Left lobe of liver (tissue), 2 donors: ENCODE measurements at regions not wholly inside any gene's neighbourhood (a gene's known extent, or its start where the extent isn't known, plus 50 kb on each side); places are given as distances from the start of the nearest gene placed in this dataset.
"Not testable (repeated sequence)": the region's sequence is repeated elsewhere in the genome, so short reads cannot be mapped to it uniquely, and the experiment has no call there.

ENCODE experiments used
- ATAC-seq: fragments of 200-7000 bp; cut with Tn5 transposase; one replicate; pipeline ENCODE4 v1.9.1; 2020; ENCODE audit warnings: mild to moderate bottlenecking, moderate library complexity
- DNase-seq: peaks from one replicate; pipeline ENCODE4 v3.0.0-alpha.2; 2020; ENCODE audit warnings: low spot score
- donor health status: DM: no; HTN: no; CAD: no; lungs with moderate emphysema.
- donor health status: DM: no; HTN: yes; CAD: no.

GRCh38 chr10:16231176-16231575 is 205.6 kb upstream of the PTER start:
- ATAC-seq (no peak), DNase-seq (no peak)

DNA sequence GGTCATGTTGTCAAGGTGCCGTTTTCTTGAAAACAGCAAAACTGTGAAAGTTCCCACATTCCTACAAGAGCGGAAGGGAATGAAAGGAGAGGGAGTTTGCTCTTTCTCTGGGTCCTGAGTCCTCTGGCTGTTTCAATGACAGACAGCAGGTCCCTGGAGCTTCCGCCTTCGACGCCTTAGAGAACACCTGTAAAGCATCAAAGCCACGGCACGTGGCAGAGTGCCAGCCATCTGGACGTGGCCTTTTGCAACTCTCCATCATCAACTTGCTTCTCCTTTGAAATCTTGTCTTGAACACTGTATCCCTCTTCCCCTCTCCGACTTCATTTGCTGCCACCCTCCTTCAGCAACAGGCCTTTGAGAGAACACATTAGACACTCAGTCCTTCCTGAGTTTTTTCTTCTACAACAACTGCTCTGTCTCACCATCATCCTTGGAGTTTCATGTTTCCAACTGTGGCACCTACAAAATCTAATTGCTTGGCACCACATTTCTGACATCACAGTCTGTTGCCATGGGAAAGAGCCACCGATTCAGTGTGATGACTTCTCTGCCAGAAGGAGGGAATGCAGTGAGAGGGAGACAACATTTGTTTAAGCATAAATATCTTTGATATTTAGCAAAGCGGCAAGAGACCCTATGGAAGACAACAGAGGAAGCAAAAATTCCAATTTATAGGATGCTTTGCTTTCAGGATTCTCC is 204.9 kb upstream of the PTER start:
- DNase-seq (no peak), ATAC-seq (no peak)

DNA sequence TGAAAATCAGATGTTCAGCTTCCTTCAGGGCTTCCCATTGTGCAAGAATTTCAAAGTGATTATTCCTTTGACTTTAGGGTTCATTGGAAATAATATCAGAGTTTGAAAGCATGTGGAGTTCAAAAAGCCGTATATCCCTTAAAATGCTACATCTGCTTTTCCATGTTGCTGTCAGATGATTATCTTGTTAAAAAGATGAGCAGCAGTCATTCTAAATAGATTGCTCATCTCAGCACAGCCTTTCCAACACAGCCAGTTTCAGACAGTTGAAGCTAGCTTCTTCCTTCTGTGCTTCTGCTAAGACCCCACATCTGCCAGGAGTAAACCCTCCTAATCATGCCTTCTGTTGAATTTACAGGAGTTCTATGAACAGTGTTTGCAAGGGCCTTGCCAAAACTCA is 204.4 kb upstream of the PTER start:
- DNase-seq (no peak), ATAC-seq (no peak)

GRCh38 chr10:16234916-16235315 is 201.9 kb upstream of the PTER start:
- ATAC-seq = no peak
- no peak for DNase-seq

- ATAC-seq (no peak), DNase-seq (no peak)
These were observed 194.4 kb upstream of the PTER start for GRCh38 chr10:16242446-16242845.

DNA sequence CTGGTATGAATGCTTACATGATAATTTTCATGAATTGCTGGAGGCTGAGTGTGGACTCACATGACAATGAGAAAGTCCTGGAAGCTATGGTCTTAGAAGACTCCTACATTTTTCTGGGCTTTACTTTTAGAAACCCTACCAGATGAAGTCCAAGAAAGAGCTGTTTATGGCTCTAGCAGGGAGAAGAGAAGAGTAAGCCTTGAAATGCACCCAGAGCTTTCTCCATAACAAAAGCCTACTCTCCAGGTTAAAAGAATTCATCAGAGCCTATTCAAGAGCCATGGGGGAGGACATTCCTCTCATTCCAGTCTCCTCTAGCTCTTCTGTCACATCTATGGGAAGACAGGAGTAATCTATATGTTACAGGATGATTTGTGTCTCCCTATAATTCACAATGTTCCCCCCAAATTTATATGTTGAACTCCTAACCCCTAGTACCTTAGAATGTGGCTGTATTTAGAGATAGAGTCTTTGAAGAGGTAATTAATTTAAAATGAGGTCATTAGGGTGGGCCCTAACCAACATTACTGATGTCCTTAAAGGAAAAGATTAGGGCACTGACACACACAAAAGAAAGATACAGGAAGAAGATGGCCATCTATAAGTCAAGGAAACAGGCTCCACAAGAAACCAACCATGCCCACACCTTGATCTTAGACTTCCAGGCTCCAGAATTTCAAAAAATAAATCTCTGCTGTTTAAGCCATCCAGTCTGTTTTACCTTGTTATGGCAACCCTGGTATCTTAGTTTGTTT is 193.8 kb upstream of the PTER start:
- ATAC-seq = no peak
- DNase-seq = no peak

- DNase-seq, ATAC-seq: not testable (repeated sequence)
These were observed 186.7 kb upstream of the PTER start for GRCh38 chr10:16250136-16250535.

- ATAC-seq (no peak), DNase-seq (no peak)
These were observed 180.5 kb upstream of the PTER start for GRCh38 chr10:16256336-16256735.

DNA sequence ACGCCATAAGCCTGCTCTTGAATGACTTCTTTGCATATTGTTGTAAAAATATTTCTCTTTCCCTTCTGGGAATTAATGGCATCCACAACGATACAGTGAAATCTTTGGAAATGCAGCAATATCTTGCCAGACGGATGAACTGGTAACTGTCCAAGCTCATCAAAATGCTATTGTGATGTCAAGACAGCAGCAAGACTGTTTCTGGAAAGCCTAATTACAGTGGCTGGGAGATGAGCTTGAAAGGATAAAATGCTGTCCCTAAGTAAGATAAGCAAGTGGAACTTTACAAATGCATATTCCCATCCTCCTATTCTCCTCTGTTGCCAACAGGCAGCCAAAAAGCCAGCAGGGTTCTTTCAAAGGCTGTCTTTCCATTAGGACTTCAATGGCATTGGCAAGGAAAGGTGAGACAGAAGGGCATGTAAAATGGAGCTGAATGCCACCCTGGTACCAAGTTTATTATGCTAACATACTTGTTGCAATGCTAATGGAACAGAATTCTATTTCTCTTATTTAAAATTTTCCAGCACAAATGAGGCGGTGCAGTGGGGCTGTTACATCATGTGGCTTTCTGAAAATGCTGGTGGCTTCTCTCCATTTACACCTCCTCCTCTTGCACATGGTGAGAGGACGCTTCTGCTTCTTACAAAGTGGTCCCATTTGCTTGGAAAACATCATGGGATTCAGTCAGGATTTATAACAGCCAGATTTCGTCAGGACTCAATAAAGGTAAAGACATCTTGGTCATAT is 178.3 kb upstream of the PTER start:
- no peak for ATAC-seq
- DNase-seq = no peak

- DNase-seq (no peak), ATAC-seq (no peak)
These were observed 177.1 kb upstream of the PTER start for GRCh38 chr10:16259726-16260125.

- ATAC-seq (no peak), DNase-seq (no peak)
These were observed 176.4 kb upstream of the PTER start for GRCh38 chr10:16260388-16260787.

- ATAC-seq (no peak), DNase-seq (no peak)
These were observed 165.2 kb upstream of the PTER start for GRCh38 chr10:16271571-16271970.

DNA sequence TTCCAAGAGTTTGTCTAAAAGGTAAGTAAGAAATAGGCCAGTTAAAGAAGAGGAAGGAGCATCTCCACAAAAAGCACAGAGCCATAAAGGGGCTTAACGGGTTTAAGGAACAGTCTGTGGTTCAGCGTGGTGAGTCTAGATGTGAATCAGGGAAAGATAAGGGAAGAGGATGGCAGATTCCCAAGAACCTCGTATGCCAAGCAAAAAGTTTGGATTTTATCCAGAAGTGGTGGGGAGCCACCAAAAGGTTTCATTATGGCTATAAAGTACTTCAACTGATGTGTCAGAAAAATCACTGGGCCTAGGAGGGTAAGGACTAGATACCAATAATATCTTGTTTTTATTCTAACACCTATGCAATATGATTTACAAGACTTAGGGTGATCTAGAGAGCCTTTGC is 161.9 kb upstream of the PTER start:
- DNase-seq (no peak), ATAC-seq (no peak)

GRCh38 chr10:16280595-16280994 is 156.2 kb upstream of the PTER start:
- ATAC-seq = no peak
- no peak for DNase-seq

DNA sequence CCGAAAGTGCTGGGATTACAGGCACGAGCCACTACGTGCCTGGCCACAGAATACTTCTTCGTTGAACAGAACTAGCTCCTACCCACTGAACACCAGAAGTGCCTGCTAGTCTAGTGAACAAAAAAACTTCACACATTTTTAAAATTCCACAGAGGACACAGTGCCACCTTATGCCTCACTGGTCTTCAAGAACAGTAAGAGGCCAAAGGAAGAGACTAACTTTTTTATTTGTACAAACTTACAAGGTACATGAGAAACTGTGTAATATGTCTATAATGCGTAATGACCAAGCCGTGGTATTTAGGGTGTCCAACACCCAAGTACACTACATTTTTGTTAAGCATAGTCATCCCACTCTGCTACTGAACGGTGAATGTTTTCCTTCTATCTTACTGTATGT is 144.4 kb upstream of the PTER start:
- ATAC-seq = no peak
- no peak for DNase-seq

GRCh38 chr10:16297069-16297468 is 139.7 kb upstream of the PTER start:
- ATAC-seq = no peak
- no peak for DNase-seq

GRCh38 chr10:16297642-16298041 is 139.2 kb upstream of the PTER start:
- ATAC-seq (no peak), DNase-seq (no peak)

DNA sequence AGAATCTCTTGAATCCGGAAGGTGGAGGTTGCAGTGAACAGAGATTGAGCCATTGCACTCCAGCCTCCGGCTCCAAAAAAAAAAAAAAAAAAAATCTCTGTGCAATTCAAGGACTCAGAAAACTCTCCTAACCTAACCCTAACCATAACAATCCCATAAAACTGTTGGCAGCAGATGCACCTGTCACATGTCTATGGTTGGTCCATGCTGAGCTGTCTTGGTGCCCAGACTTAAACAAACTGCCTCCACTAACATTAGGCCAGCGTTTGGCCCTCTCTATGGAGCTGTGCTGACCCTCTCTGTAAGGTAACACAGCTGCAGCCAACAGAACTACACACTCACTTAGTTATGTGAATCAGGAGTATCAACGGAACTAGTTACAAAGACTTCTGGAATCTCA is 132.5 kb upstream of the PTER start:
- ATAC-seq (no peak), DNase-seq (no peak)

GRCh38 chr10:16310440-16310839 is 126.4 kb upstream of the PTER start:
- DNase-seq (no peak), ATAC-seq (no peak)

DNA sequence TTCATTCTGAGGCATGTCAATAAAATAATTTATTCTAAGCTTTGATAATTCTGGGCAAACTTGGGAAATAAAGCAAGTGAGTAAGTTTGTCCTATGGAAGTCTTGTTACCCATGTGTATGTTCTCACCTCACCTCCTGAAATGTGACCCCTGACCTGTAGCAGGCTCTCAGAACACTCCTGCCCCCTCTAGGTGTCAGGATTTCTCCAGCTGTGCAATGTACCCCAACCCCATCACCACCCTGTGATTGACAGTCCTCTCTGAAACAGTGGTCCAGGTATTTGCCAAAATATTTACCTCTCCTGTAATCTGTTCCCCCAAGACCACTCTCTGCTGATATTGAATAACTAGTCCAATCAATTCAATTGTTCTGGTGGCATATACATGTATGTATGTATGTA is 122.6 kb upstream of the PTER start:
- DNase-seq = no peak
- no peak for ATAC-seq

DNA sequence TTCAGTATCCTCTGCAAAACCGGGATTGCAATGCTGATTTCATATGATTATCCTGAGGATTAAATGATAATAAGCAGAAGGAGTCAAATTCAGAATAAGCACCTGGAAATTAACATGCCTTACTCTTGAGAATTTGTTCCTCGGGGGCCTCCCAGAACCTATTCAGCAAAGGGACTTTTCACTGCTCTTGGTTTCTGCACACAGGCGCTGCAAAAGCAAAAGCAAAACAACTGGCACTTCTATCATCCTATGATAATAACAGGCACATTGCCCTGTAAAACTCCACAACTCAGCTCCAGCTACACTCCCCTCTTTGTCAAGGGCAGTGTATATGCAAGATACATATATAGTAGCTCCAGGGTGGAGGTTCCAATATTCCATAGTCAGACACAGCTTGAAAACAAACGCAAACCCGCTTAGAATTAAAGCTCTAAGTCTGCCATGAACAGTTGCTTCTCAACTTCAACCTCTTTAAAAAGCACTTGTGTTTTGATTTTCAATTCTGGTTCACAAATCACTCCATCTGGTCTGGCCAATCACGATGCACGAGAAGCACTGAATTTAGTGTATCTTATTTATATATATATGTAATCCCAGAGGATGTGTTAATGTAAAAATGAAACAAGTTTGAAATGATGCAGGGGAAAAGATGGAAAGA is 119.9 kb upstream of the PTER start:
- ATAC-seq = no peak
- DNase-seq = no peak

GRCh38 chr10:16341637-16342036 is 95.2 kb upstream of the PTER start:
- DNase-seq (no peak), ATAC-seq (no peak)
